ENCODE measurements at regions not wholly inside any gene's neighbourhood (a gene's known extent, or its start where the extent isn't known, plus 50 kb on each side); places are given as distances from the start of the nearest gene placed in this dataset.

DNA sequence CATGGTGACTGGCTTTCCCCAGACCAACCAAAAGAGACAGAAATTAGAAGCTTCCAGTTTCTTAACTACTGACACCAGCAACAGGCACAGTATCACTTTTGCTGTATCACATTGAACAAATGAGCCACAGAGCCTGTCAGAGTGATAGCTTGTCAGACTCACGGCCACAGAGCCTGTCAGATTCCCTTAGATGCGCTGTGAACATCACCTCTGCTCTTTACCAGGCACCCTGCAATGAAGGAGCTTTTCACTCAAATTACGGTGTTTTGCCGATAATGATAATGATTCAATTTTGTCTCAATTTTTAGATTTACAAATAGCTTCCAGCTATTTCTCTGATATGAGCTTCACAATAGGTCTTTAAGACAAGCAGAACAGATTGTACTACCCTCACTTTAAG is 107.9 kb upstream of the GNG12 start:
- Histone ChIP-seq H3K4me3 (ENCODE audit: low read depth, low read length, poor library complexity, severe bottlenecking) (no peak overlapping the region), H3K27me3 (replicated peaks; ENCODE audit: insufficient read depth, low read depth, low read length, poor library complexity) (no peaks in the 10 kb centered on the region), H3K9me3 (ENCODE audit: low read depth, low read length, poor library complexity, severe bottlenecking) (no peaks in the 10 kb centered on the region), H3K4me1 (ENCODE audit: insufficient read depth, low read length, poor library complexity, severe bottlenecking) (no peaks in the 10 kb centered on the region), H3K27ac (ENCODE audit: low read depth, low read length, poor library complexity, severe bottlenecking) (no peak overlapping the region), H3K36me3 (ENCODE audit: insufficient read depth, low read length, poor library complexity, severe bottlenecking) (no peaks in the 10 kb centered on the region)
- CTCF ChIA-PET: no interaction called here
- POLR2A ChIA-PET (ENCODE audit: low non-redundant PET): interaction anchor here (0.7 kb wide), 1 partner anchor 13 kb away, joined by 4 read pairs; no protein-coding TSS in a partner anchor
- DNase-seq (ENCODE audit: low spot score): no peak
- BruUV-seq (replicated peaks): no TSS peak
- intact Hi-C loops (cut with micrococcal nuclease; ENCODE audit: unreplicated experiment): no loop called here
- TF ChIP-seq, protein P1, sequence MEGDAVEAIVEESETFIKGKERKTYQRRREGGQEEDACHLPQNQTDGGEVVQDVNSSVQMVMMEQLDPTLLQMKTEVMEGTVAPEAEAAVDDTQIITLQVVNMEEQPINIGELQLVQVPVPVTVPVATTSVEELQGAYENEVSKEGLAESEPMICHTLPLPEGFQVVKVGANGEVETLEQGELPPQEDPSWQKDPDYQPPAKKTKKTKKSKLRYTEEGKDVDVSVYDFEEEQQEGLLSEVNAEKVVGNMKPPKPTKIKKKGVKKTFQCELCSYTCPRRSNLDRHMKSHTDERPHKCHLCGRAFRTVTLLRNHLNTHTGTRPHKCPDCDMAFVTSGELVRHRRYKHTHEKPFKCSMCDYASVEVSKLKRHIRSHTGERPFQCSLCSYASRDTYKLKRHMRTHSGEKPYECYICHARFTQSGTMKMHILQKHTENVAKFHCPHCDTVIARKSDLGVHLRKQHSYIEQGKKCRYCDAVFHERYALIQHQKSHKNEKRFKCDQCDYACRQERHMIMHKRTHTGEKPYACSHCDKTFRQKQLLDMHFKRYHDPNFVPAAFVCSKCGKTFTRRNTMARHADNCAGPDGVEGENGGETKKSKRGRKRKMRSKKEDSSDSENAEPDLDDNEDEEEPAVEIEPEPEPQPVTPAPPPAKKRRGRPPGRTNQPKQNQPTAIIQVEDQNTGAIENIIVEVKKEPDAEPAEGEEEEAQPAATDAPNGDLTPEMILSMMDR (conservative IDR thresholded peaks at IDR 0.05; ENCODE audit: low read depth, low read length): no peak
- TF ChIP-seq EZH2 (IDR thresholded peaks at IDR 0.05; ENCODE audit: borderline replicate concordance, low read depth, low read length, poor library complexity, severe bottlenecking): no peak

DNA sequence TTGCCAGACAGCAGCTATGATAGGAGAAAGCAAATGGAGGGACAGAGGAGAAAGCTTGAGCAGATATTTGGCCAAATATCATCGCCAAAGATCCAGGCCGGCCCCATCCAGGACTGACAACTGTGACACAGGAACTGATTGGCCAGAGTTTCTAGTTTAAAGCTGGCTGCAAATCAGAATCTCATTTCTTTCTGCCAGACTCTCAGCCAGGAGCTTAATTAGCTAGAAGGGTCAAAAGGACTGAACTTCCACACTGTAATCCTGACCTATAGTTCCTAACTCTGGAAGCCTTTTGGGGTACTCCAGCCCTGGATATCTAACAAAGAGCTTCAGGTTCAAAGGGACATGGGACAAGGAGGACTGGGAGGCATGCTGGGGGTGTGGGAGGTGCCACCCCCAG is 106.7 kb upstream of the GNG12 start:
- Histone ChIP-seq H3K27ac (ENCODE audit: low read depth, low read length, poor library complexity, severe bottlenecking) (no peak overlapping the region), H3K27me3 (replicated peaks; ENCODE audit: insufficient read depth, low read depth, low read length, poor library complexity) (no peaks in the 10 kb centered on the region), H3K9me3 (ENCODE audit: low read depth, low read length, poor library complexity, severe bottlenecking) (no peaks in the 10 kb centered on the region), H3K4me1 (ENCODE audit: insufficient read depth, low read length, poor library complexity, severe bottlenecking) (no peaks in the 10 kb centered on the region), H3K4me3 (ENCODE audit: low read depth, low read length, poor library complexity, severe bottlenecking) (no peak overlapping the region), H3K36me3 (ENCODE audit: insufficient read depth, low read length, poor library complexity, severe bottlenecking) (no peaks in the 10 kb centered on the region)
- BruUV-seq (replicated peaks): no TSS peak
- no peak for DNase-seq (ENCODE audit: low spot score)
- CTCF ChIA-PET: no interaction called here
- POLR2A ChIA-PET (ENCODE audit: low non-redundant PET): no interaction called here
- intact Hi-C loops (cut with micrococcal nuclease; ENCODE audit: unreplicated experiment): no loop called here
- TF ChIP-seq, protein P1 (conservative IDR thresholded peaks at IDR 0.05; ENCODE audit: low read depth, low read length): no peak
- TF ChIP-seq EZH2 (IDR thresholded peaks at IDR 0.05; ENCODE audit: borderline replicate concordance, low read depth, low read length, poor library complexity, severe bottlenecking): no peak

GRCh38 chr1:67939186-67939743 is 106.0 kb upstream of the GNG12 start:
- CTCF ChIA-PET: no interaction called here
- intact Hi-C loops (cut with micrococcal nuclease; ENCODE audit: unreplicated experiment): no loop called here
- no peak for TF ChIP-seq EZH2 (IDR thresholded peaks at IDR 0.05; ENCODE audit: borderline replicate concordance, low read depth, low read length, poor library complexity, severe bottlenecking)
- TF ChIP-seq, protein P1 (conservative IDR thresholded peaks at IDR 0.05; ENCODE audit: low read depth, low read length): no peak
- DNase-seq (ENCODE audit: low spot score): no peak
- Histone ChIP-seq H3K9me3 (ENCODE audit: low read depth, low read length, poor library complexity, severe bottlenecking) (no peaks in the 10 kb centered on the region), H3K27me3 (replicated peaks; ENCODE audit: insufficient read depth, low read depth, low read length, poor library complexity) (no peaks in the 10 kb centered on the region), H3K4me1 (ENCODE audit: insufficient read depth, low read length, poor library complexity, severe bottlenecking) (no peaks in the 10 kb centered on the region), H3K4me3 (ENCODE audit: low read depth, low read length, poor library complexity, severe bottlenecking) (no peak overlapping the region), H3K36me3 (ENCODE audit: insufficient read depth, low read length, poor library complexity, severe bottlenecking) (no peaks in the 10 kb centered on the region), H3K27ac (ENCODE audit: low read depth, low read length, poor library complexity, severe bottlenecking) (no peak overlapping the region)
- POLR2A ChIA-PET (ENCODE audit: low non-redundant PET): no interaction called here
- BruUV-seq (replicated peaks): no TSS peak
